HG02870 (cell line): ENCODE measurements at regions not wholly inside any gene's neighbourhood (a gene's known extent, or its start where the extent isn't known, plus 50 kb on each side); places are given as distances from the start of the nearest gene placed in this dataset.

Experiments used
- ATAC-seq: cut with Tn5 transposase; IDR thresholded peaks from one replicate; pipeline ENCODE4 v1.9.1; 2021; ENCODE audit warnings: mild to moderate bottlenecking, moderate library complexity; ENCODE audit not compliant: unreplicated experiment

GRCh38 chr13:111609631-111610030 lies 289.2 kb downstream of the TEX29 start:
- ATAC-seq = no peak

DNA sequence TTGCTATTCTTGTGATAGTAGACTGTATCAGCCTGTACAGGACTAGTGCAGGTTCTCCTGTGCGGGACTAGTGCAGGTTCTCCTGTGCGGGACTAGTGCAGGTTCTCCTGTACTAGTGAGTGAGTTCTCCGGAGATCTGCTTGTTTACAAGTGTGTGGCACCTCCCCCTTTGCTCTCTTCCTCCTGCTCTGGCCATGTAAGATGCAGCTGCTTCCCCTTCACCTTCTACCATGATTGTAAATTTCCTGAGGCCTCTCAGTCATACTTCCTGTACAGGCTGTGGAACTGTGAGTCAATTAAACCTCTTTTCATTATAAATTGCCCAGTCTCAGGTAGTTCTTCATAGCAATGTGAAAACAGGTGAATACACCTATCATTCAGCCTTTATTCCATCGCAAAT lies 289.6 kb downstream of the TEX29 start:
- no peak for ATAC-seq

GRCh38 chr13:111610879-111611278 lies 290.4 kb downstream of the TEX29 start:
- no peak for ATAC-seq

GRCh38 chr13:111611651-111612050 lies 291.2 kb downstream of the TEX29 start:
- ATAC-seq = no peak

DNA sequence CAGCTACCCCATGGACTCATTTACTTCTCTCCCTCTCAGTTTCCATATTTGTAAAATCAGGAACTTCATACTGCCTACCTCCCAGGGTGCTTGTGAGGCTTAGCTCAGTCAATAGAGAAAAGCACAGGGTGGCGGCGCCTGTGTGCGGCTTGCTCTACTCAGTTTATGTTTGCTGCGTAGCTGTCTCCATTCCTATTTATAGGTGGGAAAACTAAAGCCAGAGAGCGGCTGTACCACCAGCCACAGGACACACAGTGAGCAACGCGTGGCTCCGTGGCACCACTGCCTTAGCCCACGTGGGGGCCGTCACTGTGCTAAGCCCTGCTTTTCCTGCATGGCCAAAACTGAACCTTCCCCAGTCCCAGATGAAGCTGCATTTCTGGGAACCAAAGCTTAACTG lies 292.4 kb downstream of the TEX29 start:
- ATAC-seq = no peak

GRCh38 chr13:111614009-111614408 lies 293.6 kb downstream of the TEX29 start:
- ATAC-seq = no peak

- no peak for ATAC-seq
Observed at GRCh38 chr13:111614613-111615012, 294.2 kb downstream of the TEX29 start.

DNA sequence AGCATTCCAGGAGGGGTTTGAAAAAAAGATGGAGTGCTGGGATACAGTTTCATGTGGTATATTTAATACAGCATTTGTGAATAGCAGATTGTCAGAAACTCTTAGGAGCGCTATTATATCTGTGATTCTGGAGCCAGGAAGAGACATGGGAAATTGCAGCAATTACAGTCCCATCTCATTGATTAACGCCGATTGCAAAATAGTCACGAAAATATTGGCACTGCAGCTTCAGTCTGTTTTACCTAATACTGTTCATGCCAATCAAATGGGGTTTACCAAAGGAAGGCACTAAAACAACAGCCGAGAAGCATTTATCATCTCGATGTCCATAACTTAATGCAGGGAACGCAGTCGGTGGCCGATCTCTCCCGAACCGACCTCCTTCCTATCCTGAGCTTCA lies 295.8 kb downstream of the TEX29 start:
- no peak for ATAC-seq

DNA sequence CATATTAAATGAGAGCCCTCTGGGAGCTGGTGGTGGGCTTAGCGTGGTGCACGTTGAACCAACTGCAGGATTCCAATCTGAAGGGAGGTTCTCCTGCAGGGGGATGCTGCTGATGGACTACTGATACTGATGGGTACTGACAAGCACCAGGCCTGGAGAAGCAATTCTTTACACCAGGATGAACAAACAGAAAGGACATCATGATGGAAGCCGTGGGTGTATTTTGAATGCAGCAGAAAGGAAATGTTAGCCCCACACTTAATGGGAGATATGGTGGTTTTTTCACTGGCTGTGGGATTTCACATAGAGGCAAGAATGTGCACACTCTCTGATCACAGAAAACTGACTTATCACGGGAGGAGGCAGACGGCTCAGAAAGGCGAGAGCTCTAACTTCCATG lies 299.7 kb downstream of the TEX29 start:
- no peak for ATAC-seq

DNA sequence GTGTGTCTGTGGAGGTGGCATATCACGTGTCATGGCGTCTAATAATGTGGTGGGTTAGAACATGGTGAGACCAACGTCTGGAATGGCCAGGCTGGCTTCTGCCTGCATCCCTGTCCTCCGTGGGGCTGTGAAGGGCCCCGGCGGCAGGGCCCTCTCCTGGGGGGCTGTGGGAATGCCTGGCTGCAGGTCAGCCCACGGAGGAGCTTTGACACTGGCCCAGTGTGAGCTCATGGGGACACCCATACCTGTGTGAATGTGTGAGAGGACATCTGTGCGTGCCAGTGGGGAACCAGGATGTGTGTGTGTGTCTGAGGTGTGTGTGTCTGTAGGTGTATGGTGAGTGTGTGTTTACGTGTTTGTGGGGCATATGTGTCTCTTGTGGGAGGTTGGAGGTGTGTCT lies 300.1 kb downstream of the TEX29 start:
- no peak for ATAC-seq

- ATAC-seq = no peak
Observed at GRCh38 chr13:111621164-111621563, 300.7 kb downstream of the TEX29 start.

GRCh38 chr13:111622051-111622531 lies 301.6 kb downstream of the TEX29 start:
- ATAC-seq = no peak

- no peak for ATAC-seq
Observed at GRCh38 chr13:111623208-111623607, 302.8 kb downstream of the TEX29 start.

DNA sequence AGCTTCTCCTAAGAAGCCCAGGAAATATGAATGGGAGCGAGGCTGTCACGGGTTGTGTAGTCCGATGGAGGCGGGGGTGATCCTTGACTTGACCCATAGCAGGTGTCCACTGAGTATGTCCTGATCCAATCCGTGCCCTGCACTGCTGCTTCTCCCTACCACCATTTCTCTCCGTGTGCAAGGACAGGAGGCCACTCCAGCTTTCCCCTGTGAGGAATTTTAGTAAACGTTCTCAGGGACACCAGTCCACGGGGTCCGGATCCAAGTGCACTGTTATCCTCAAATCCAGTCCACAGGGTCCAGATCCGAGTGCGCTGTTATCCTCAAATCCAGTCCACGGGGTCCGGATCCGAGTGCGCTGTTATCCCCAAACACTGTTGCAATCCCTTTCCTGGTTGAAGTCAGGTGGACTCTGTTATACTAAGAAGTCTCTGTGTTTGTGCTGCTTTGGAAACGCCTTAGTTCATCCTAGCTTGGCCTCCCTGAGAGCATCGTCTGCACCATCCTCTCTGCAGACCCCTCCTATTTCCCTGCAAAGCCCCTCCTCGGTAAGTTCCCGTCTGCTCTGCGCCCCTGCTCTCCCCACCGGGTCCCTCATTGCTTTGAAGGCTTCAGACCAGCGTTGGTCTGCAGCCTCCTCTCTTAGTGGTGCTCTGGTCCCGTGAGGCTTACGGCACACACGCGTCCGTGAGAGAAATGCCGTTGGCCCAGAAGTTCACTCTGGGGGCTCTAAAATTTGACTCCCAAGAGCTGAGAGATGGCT lies 303.5 kb downstream of the TEX29 start:
- ATAC-seq = no peak

- ATAC-seq = no peak
Observed at GRCh38 chr13:111625526-111626315, 305.3 kb downstream of the TEX29 start.

DNA sequence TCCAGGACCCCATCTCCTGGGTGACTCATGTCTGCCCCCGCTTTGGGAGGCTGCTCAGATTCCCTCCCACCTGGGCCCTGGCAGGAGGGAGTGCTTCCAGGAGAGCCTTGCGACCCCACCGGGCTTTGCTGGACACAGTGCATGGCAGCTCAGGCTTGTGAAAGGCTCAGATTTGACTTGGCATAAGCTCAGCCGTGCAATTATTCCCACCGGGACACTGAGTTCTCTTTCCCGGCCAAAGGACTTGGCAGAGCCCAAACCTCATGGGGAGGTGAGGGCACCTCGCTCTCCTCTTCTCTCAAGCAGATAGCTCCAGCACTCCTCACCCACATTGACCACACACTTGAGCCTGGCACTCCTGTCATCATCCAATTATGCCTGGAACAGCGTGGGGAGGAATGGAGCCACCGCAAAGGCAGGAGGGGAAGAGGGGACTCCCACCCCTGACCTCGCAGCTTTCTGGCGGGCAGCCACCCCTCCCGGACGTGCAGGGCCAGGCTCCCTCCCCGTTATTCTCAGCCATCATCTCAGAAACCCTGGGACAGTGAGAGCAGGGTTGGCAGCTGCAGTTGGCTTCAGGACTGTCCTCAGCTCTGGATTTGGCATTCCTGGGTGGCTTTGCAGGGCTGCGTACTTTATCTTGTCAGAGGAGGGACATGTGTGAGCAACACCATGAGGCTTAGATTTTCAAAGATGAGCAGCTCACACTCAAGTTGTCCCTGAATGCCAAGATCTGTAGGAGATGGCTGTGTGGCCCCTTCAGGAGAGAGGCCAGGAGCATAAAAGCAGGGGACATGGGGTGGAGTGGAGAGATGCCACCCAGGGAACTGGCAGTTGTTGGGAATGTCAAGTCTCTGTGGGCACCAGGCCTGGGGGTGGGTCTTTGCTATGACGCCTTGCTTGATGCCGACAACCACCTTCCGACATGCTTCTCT lies 306.2 kb downstream of the TEX29 start:
- no peak for ATAC-seq

- no peak for ATAC-seq
Observed at GRCh38 chr13:111627596-111627995, 307.2 kb downstream of the TEX29 start.

DNA sequence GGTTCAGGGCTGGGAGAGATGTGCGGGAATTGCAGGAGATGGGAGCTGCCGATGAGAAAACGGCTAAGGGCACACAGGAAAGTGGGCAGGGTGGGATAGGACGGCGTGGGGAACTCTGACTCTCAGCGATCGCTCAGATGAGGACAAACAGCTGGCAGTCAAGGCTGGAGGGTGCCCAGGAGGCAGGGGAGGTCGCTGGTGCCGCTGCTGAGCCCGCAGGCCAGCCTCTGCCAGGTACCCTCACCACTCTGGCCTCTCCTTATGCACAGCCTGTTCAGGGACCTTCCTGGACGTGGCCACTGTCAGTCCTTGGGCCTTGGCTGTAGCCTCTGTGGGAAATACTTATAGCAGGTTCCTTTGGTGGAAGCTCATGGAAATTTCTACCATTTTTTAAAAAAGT lies 308.6 kb downstream of the TEX29 start:
- ATAC-seq = no peak

GRCh38 chr13:111629457-111629856 lies 309.0 kb downstream of the TEX29 start:
- no peak for ATAC-seq

GRCh38 chr13:111629926-111630325 lies 309.5 kb downstream of the TEX29 start:
- no peak for ATAC-seq

- no peak for ATAC-seq
Observed at GRCh38 chr13:111630406-111630805, 310.0 kb downstream of the TEX29 start.
